Subcutaneous abdominal adipose tissue (tissue), 5 donors: ENCODE measurements at regions not wholly inside any gene's neighbourhood (a gene's known extent, or its start where the extent isn't known, plus 50 kb on each side); places are given as distances from the start of the nearest gene placed in this dataset.

Experiments used
- H3K27ac ChIP-seq: one replicate; pipeline ENCODE4 v1.7.0; 2013; ENCODE audit warnings: low read depth, mild to moderate bottlenecking, inconsistent platforms, low read length, moderate library complexity
- H3K27me3 ChIP-seq, 5 donors: one replicate each; pipeline ENCODE4 v1.7.0; 2013; ENCODE audit warnings: low read length in 5 of 5, inconsistent platforms in 1 of 5; ENCODE audit not compliant: control insufficient read depth in 5 of 5, insufficient read depth in 4 of 5
- H3K36me3 ChIP-seq, 5 donors: one replicate each; pipeline ENCODE4 v1.7.0; 2013; ENCODE audit warnings: low read length in 5 of 5; ENCODE audit not compliant: control insufficient read depth in 5 of 5, insufficient read depth in 5 of 5
- H3K4me1 ChIP-seq, 5 donors: one replicate each; pipeline ENCODE4 v1.7.0; 2013; ENCODE audit warnings: low read length in 5 of 5, mild to moderate bottlenecking in 3 of 5, moderate library complexity in 1 of 5; ENCODE audit not compliant: control insufficient read depth in 5 of 5, insufficient read depth in 5 of 5
- H3K4me3 ChIP-seq, 5 donors: one replicate each; pipeline ENCODE4 v1.7.0; 2013; ENCODE audit warnings: low read length in 5 of 5, low read depth in 1 of 5
- H3K9ac ChIP-seq, 5 donors: one replicate each; pipeline ENCODE4 v1.7.0; 2013; ENCODE audit warnings: low read length in 5 of 5, mild to moderate bottlenecking in 4 of 5, moderate library complexity in 3 of 5
- H3K9me3 ChIP-seq, 5 donors: one replicate each; pipeline ENCODE4 v1.7.0; 2013; ENCODE audit warnings: low read length in 5 of 5; ENCODE audit not compliant: control insufficient read depth in 5 of 5
- donor health status: healthy.
- donor health status: healthy.
- donor health status: healthy.
- donor health status: healthy.
- donor health status: healthy.

DNA sequence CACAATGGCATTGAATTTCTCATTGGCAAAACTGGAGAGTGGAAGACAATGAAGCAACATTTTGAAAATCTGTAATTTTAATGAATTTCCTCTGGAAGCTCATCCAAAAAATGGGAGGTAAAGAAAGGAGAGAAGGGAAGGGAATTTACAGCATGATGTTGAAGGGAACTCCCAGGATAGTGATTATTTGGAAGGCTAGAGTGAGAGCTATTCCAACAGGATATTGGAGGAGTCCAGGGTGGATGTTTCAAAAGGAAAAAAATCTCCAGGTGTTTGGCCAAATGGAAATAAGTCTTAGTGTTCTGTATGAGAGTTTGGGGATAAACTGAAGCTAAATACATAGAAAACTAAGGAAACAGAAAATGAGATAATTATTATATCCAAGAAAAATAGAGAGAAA, 106.2 kb downstream of the IZUMO3 start:
- no peak overlapping the region for H3K4me3 ChIP-seq
- no peaks in the 10 kb centered on the region for H3K4me1 ChIP-seq
- no peaks in the 10 kb centered on the region for H3K36me3 ChIP-seq
- H3K9me3 ChIP-seq = peaks cover 0 to 3% (median 0%) of the 10 kb centered on the region in 5 donors
- no peak overlapping the region for H3K27ac ChIP-seq
- no peaks in the 10 kb centered on the region for H3K27me3 ChIP-seq
- H3K9ac ChIP-seq = no peak overlapping the region

GRCh38 chr9:24438876-24439275, 106.8 kb downstream of the IZUMO3 start:
- Histone ChIP-seq H3K9ac (no peak overlapping the region), H3K4me1 (no peaks in the 10 kb centered on the region), H3K36me3 (no peaks in the 10 kb centered on the region), H3K9me3 (peaks cover 0 to 3% (median 0%) of the 10 kb centered on the region in 5 donors), H3K27me3 (no peaks in the 10 kb centered on the region), H3K27ac (no peak overlapping the region), H3K4me3 (no peak overlapping the region)

- H3K4me1 ChIP-seq = no peaks in the 10 kb centered on the region
- H3K27ac ChIP-seq = no peak overlapping the region
- H3K27me3 ChIP-seq = no peaks in the 10 kb centered on the region
- H3K4me3 ChIP-seq = no peak overlapping the region
- no peak overlapping the region for H3K9ac ChIP-seq
- H3K9me3 ChIP-seq = no peaks in the 10 kb centered on the region
- no peaks in the 10 kb centered on the region for H3K36me3 ChIP-seq
Observed at GRCh38 chr9:24436761-24437160, 108.9 kb downstream of the IZUMO3 start.

DNA sequence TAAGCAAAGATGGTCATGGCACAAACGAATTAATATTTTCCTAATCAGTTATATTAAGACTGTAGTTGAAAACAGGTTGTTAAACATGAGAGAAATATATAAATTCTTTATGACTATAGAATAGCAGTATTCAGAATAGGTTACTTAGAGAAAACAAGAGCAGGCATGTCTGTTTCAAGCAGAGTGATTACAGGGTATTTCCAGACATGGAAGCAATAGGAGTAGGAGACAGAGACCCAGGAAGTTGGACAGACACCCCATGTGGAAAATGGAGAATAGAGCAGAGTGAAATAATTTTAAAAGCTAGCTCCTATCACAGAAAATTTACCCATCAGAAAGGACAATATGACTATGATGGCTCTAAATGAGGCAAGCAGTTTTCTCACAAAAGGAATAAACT, 111.5 kb downstream of the IZUMO3 start:
- no peak overlapping the region for H3K9ac ChIP-seq
- H3K27me3 ChIP-seq = no peaks in the 10 kb centered on the region
- no peak overlapping the region for H3K4me3 ChIP-seq
- no peaks in the 10 kb centered on the region for H3K36me3 ChIP-seq
- H3K27ac ChIP-seq = no peak overlapping the region
- H3K4me1 ChIP-seq = no peaks in the 10 kb centered on the region
- H3K9me3 ChIP-seq = no peaks in the 10 kb centered on the region

DNA sequence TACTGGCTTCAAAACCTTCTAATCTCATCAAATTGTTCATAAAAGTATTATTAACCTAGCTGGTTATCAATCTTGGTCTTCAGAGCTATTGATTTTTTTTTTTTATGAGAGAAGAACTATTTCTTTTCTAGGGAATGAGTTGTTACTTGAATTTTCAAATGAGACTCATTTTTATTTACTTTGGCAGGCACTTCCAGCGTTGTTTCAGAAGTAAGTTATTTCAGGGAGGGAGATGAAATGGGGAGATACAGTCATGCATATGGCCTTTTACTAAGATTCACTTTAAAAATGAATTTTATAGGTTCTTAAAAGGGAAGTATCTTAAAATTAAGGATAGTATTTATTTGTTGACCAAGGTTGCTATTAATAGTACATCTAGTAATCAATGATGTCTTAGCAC, 129.6 kb downstream of the IZUMO3 start:
- Histone ChIP-seq H3K4me1 (no peaks in the 10 kb centered on the region), H3K27ac (no peak overlapping the region)

GRCh38 chr9:24413651-24414050, 132.0 kb downstream of the IZUMO3 start:
- H3K9ac ChIP-seq = no peak overlapping the region
- H3K27me3 ChIP-seq = no peaks in the 10 kb centered on the region
- H3K4me1 ChIP-seq = no peaks in the 10 kb centered on the region
- H3K36me3 ChIP-seq = no peaks in the 10 kb centered on the region
- no peak overlapping the region for H3K27ac ChIP-seq
- peaks cover 0 to 3% (median 0%) of the 10 kb centered on the region in 5 donors for H3K9me3 ChIP-seq
- H3K4me3 ChIP-seq = no peak overlapping the region

More for the DNA sequence above, 129.6 kb downstream of the IZUMO3 start:
- Histone ChIP-seq H3K27me3 (no peaks in the 10 kb centered on the region), H3K9me3 (no peaks in the 10 kb centered on the region), H3K9ac (no peak overlapping the region), H3K36me3 (no peaks in the 10 kb centered on the region), H3K4me3 (no peak overlapping the region)

- H3K27me3 ChIP-seq = no peaks in the 10 kb centered on the region
- H3K4me1 ChIP-seq = no peaks in the 10 kb centered on the region
- H3K27ac ChIP-seq = no peak overlapping the region
- H3K9me3 ChIP-seq = peaks cover 0 to 4% (median 0%) of the 10 kb centered on the region in 5 donors
- no peak overlapping the region for H3K9ac ChIP-seq
- no peaks in the 10 kb centered on the region for H3K36me3 ChIP-seq
- no peak overlapping the region for H3K4me3 ChIP-seq
Observed at GRCh38 chr9:24398466-24398865, 147.2 kb downstream of the IZUMO3 start.

- no peak overlapping the region for H3K9ac ChIP-seq
- H3K4me3 ChIP-seq = no peak overlapping the region
- H3K4me1 ChIP-seq = no peaks in the 10 kb centered on the region
- H3K9me3 ChIP-seq = peaks cover 0 to 6% (median 0%) of the 10 kb centered on the region in 5 donors
- H3K27ac ChIP-seq = no peak overlapping the region
- no peaks in the 10 kb centered on the region for H3K36me3 ChIP-seq
- no peaks in the 10 kb centered on the region for H3K27me3 ChIP-seq
Observed at GRCh38 chr9:24391095-24391494, 154.6 kb downstream of the IZUMO3 start.

DNA sequence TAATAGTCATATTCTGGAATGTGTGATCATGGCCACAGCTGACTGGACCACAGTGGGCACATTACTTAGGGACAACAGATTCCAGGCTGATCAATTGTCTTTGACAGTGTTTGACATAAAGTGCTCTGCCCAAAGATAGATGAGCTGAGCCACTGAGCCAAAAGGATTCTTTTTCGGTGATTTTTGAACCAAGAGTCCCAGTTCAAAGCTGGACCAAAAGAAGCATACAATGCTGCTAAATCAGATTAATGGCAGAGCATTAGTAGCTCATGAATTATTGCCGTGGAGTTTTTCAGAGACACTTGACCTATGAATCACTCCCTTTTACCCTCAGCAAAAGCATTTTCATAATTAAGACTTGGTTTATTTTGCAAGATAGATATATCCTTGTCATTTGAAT, 160.6 kb downstream of the IZUMO3 start:
- H3K9ac ChIP-seq = no peak overlapping the region
- no peaks in the 10 kb centered on the region for H3K4me1 ChIP-seq

GRCh38 chr9:24382566-24382965, 163.1 kb downstream of the IZUMO3 start:
- Histone ChIP-seq H3K9me3 (no peaks in the 10 kb centered on the region), H3K4me3 (no peak overlapping the region), H3K36me3 (no peaks in the 10 kb centered on the region), H3K4me1 (no peaks in the 10 kb centered on the region), H3K27ac (no peak overlapping the region), H3K27me3 (no peaks in the 10 kb centered on the region), H3K9ac (no peak overlapping the region)

More for the DNA sequence above, 160.6 kb downstream of the IZUMO3 start:
- H3K27ac ChIP-seq = no peak overlapping the region
- H3K4me3 ChIP-seq = no peak overlapping the region
- no peaks in the 10 kb centered on the region for H3K27me3 ChIP-seq
- H3K36me3 ChIP-seq = no peaks in the 10 kb centered on the region
- no peaks in the 10 kb centered on the region for H3K9me3 ChIP-seq

- Histone ChIP-seq H3K36me3 (no peaks in the 10 kb centered on the region), H3K27me3 (no peaks in the 10 kb centered on the region), H3K27ac (no peak overlapping the region), H3K9me3 (peaks cover 0 to 6% (median 4%) of the 10 kb centered on the region in 5 donors), H3K9ac (no peak overlapping the region), H3K4me1 (no peaks in the 10 kb centered on the region), H3K4me3 (no peak overlapping the region)
Observed at GRCh38 chr9:24381205-24381604, 164.5 kb downstream of the IZUMO3 start.
